ENCODE measurements at regions not wholly inside any gene's neighbourhood (a gene's known extent, or its start where the extent isn't known, plus 50 kb on each side); places are given as distances from the start of the nearest gene placed in this dataset.

DNA sequence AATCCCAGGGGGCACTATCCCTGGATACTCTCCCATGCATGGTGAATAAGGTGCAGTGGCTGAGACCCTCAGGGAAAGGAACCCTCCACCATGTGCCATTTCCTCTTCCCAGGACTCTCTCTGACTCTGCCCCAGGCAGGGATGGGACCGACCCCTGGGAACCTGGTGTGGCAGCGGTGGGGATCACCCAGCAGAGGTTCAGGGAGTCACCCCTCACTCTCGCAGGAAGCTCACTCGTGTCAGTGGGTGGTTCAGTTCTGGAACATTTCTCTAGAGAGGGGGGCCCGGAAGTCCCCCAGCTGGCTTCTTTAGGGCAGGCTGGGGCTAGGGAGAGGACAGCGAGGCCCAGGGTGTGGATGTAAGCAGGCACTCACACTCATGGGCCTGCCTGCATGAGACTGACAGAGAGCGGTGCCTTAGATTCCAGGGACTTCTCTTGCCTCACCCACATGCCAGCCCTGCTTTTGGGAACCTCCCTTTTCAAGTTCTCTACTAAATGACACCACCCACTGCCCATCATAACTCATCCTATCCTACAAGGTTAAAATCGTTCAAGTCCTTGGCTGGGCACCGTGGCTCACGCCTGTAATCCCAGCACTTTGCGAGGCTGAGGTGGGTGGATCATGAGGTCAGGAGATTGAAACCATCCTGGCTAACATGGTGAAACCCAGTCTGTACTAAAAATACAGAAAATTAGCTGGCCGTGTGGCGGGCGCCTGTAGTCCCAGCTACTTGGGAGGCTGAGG lies 109.7 kb upstream of the SDK2 start:
- DNase-seq (ENCODE audit: extremely low read depth in 1 of 4, low spot score in 3 of 4) (no peak), ATAC-seq (no peak), FAIRE-seq (no peak)
- Histone ChIP-seq H3K4me1 (replicated peaks in 1 of 2; ENCODE audit: control insufficient read depth in 2 of 2, insufficient read depth in 2 of 2, low read length in 2 of 2) (no peaks in the 10 kb centered on the region), H3K4me2 (ENCODE audit: insufficient read depth, low read length) (no peak overlapping the region), H3K36me3 (ENCODE audit: control insufficient read depth, insufficient read depth, low read length) (no peaks in the 10 kb centered on the region), H3K27ac (ENCODE audit: extremely low read depth, low read depth, low read length) (no peak overlapping the region), H3K9me1 (ENCODE audit: control insufficient read depth, insufficient read depth, low read length) (no peaks in the 10 kb centered on the region), H3K27me3 (ENCODE audit: control insufficient read depth in 2 of 2, insufficient read depth in 2 of 2, low read length in 2 of 2) (peaks cover 7 to 38% of the 10 kb centered on the region in 2 experiments; a peak in 4 of 5 replicates), H4K20me1 (replicated peaks; ENCODE audit: control insufficient read depth, insufficient read depth, low read length) (0 out of 2 replicates have a peak, but pooled peaks cover 3% of the 10 kb centered on the region), H3K9ac (ENCODE audit: insufficient read depth in 1 of 2, low read depth in 2 of 2, low read length in 2 of 2) (no peak overlapping the region), H2AFZ (ENCODE audit: low read depth, low read length) (no peak overlapping the region), H3K79me2 (ENCODE audit: control insufficient read depth, insufficient read depth, low read length) (no peaks in the 10 kb centered on the region), H3K9me3 (replicated peaks; ENCODE audit: control insufficient read depth, insufficient read depth, low read depth, low read length) (no peaks in the 10 kb centered on the region), H3K4me3 (no peak overlapping the region)
- WGBS (ENCODE audit: insufficient coverage, low coverage, missing lambda C conversion rate), result 0% methylated on average over 13 of the region's 14 CpGs
- in situ Hi-C loops (cut with MboI) (no loop called here), intact Hi-C loops (cut with micrococcal nuclease) (no loop called here)
- ChIA-PET POLR2A (interaction anchor here (0.6 kb wide), 1 partner anchor 364 kb away, joined by 3 read pairs; no protein-coding TSS in a partner anchor), CTCF (ENCODE audit: low intra/inter-chr PET ratio) (no interaction called here)
- TF ChIP-seq EZH2 (IDR thresholded peaks at IDR 0.05; ENCODE audit: borderline replicate concordance, low read depth, low read length) (no peak), NCOA6 (IDR thresholded peaks at IDR 0.05) (no peak), ZNF586 (CRISPR knock-in tag; conservative IDR thresholded peaks at IDR 0.05) (no peak), TEAD1 (CRISPR knock-in tag; IDR thresholded peaks at IDR 0.05) (no peak), ZNF174 (CRISPR knock-in tag; IDR thresholded peaks at IDR 0.05) (no peak), GATAD2B (IDR thresholded peaks at IDR 0.05; ENCODE audit: borderline replicate concordance) (no peak), NFE2L1 (tag; IDR thresholded peaks at IDR 0.05; ENCODE audit: borderline replicate concordance, low read depth) (no peak), FIP1L1 (IDR thresholded peaks at IDR 0.05; ENCODE audit: low read depth, low read length, poor library complexity, severe bottlenecking) (no peak), L3MBTL2 (IDR thresholded peaks at IDR 0.05) (no peak), NEUROD1 (IDR thresholded peaks at IDR 0.05; ENCODE audit: borderline replicate concordance, low read depth, low read length, partially characterized antibody) (no peak)
- TF ChIP-seq, protein P1, sequence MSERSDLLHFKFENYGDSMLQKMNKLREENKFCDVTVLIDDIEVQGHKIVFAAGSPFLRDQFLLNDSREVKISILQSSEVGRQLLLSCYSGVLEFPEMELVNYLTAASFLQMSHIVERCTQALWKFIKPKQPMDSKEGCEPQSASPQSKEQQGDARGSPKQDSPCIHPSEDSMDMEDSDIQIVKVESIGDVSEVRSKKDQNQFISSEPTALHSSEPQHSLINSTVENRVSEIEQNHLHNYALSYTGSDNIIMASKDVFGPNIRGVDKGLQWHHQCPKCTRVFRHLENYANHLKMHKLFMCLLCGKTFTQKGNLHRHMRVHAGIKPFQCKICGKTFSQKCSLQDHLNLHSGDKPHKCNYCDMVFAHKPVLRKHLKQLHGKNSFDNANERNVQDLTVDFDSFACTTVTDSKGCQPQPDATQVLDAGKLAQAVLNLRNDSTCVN (CRISPR knock-in tag; IDR thresholded peaks at IDR 0.05), result no peak
- no TSS peak for BruUV-seq (replicated peaks)
